HG03378 (cell line): ENCODE measurements at regions not wholly inside any gene's neighbourhood (a gene's known extent, or its start where the extent isn't known, plus 50 kb on each side); places are given as distances from the start of the nearest gene placed in this dataset.
"Not testable (repeated sequence)": the region's sequence is repeated elsewhere in the genome, so short reads cannot be mapped to it uniquely, and the experiment has no call there.

Source experiments
- ATAC-seq: cut with Tn5 transposase; IDR thresholded peaks from one replicate; pipeline ENCODE4 v1.9.1; 2021; ENCODE audit warnings: mild to moderate bottlenecking, moderate library complexity; ENCODE audit not compliant: unreplicated experiment

DNA sequence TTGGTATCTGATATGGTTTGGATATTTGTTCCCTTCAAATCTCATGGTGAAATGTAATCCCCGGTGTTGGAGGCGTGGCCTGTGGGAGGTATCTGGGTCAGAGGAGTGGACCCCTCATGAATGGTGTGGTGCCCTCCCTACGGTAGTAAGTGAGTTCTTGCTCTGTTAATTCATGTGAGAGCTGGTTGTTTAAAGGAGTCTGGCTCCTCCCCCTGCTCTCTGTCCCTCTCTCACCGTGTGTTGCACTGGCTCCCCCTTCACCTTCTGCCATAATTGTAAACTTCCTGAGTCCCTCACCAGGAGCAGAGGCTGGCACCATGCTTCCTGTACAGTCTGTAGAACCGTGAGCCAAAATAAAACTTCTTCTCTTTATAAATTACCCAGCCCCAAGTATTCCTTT, 246.9 kb upstream of the AGTR1 start:
- ATAC-seq = no peak

GRCh38 chr3:148451969-148452368, 245.7 kb upstream of the AGTR1 start:
- no peak for ATAC-seq

GRCh38 chr3:148453781-148454191, 243.9 kb upstream of the AGTR1 start:
- no peak for ATAC-seq

GRCh38 chr3:148455098-148455497, 242.6 kb upstream of the AGTR1 start:
- no peak for ATAC-seq

DNA sequence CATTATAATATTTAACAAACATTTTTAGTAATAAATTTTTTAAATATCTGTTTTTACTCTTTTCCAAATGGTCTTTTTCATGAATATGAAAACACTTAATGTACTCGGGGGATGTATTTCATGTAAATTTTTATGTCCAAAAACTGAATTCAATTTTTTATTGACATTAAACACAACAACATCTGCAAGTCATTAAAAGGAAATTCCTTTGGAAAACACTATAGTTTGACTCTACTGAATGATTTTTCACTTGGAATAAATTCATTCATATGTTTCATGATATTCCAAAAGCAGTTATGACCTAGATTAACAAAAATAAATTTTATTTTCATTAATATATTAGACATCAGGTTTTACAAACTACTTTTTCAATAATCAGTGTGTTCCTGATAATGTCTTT, 239.8 kb upstream of the AGTR1 start:
- ATAC-seq = no peak

GRCh38 chr3:148459931-148460513, 237.7 kb upstream of the AGTR1 start:
- ATAC-seq = no peak

DNA sequence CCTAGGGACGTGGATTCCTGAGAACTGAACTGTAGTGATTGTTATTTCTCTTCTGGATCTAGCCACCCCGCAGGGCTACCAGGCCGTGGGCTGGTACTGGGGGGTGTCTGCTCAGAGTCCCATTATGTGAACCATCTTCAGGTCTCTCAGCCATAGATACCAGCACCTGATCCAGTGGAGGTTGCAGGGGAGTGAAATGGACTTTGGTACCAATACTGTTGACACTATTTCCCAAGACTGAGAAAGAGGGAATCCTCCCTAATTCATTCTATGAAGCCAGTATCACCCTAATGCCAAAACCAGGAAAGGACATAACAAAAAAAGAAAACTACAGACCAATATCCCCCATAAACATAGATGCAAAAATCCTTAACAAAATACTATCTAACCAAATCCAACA, 237.0 kb upstream of the AGTR1 start:
- ATAC-seq = no peak

GRCh38 chr3:148464246-148464645, 233.5 kb upstream of the AGTR1 start:
- ATAC-seq = no peak

GRCh38 chr3:148466143-148466542, 231.6 kb upstream of the AGTR1 start:
- ATAC-seq = no peak

DNA sequence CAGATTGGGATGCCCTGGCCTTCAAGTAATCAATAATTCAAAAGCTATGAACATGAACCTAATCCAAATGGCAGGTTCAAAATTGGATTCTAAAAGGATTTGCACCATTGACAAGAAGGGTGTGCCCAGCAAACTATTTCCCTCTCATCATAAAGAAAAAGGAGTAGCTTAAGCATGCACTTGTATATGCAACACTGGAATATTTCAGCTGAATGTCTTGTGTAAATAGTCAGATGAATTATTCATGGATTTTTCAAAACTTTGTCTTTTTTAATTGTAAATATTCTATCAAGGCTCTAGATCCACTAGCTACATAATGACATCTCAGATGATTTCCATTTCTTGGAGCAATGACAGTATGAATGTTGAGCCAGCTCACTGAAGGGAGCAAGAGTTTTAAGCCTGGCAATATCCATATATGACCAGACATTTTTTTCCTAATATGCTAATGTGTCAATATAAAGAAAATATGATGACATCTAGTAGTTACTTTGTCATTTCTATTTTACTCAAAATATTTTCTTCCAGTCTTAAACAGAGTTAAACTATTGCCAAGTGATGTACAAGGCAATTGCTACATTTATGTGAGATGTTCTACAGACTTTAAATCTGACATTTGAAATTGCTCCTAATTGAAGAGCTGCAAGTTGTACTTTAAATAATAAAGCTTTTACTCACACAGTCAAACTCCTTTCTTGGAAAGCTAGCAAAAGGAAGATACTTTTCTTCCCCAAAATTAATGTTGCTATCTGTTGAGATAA, 230.5 kb upstream of the AGTR1 start:
- ATAC-seq = no peak

GRCh38 chr3:148477375-148477774, 220.3 kb upstream of the AGTR1 start:
- ATAC-seq = no peak

DNA sequence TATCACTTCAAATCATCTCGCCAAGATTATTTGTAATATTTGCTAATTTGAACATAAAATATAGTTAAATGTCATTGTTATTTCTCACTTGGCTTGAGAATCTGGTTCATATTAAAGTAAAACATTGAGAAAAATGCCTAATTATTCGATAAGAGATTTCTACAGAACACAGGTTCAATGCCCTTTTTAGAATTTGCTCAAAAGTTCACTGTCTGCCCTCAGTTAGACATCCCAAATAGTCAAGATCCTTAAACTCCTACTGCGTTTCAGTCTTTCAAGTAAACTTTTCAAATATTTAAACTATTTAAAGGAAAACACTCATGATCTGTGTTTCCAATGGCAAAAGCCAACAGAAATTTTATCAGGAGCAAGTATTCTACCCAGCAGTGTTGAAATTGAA, 204.1 kb upstream of the AGTR1 start:
- ATAC-seq = no peak

GRCh38 chr3:148494451-148494850, 203.3 kb upstream of the AGTR1 start:
- no peak for ATAC-seq

DNA sequence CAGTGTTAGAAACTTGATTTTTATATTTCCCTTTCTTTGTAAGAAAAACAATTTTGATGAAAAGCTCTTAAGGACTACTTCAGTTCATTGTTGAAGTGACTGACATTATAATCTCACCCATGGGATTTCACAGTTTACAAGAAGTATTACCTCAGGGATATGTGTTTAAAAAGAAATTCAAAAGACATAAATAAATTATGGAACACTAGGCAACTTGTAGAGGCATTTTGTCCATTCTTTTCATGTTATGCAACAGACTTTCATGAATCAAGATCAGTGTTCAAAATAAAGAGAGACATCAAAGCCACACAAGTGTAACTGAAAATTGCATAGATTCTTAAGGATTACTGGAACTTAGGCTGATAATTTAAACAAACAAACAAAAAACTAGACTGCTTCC, 196.8 kb upstream of the AGTR1 start:
- no peak for ATAC-seq

GRCh38 chr3:148510116-148510515, 187.6 kb upstream of the AGTR1 start:
- no peak for ATAC-seq

DNA sequence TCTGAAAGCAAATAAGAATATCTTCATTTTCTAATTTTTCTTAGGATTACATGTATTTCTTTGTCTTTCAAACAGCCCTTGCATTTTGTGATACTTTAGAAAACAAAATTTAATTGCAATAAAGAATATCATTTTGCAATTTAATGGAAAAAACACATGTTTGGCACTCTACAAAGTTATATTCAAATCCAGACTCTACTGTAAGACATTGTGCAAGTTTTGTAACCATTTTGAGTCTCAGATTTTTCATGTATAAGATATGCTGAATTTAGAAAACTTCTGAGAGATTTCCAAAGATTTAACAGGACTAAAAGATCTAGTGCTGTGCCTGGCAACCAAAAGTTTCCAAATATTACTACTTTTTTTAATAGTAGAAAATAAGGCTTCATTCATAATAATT, 187.1 kb upstream of the AGTR1 start:
- ATAC-seq = no peak

DNA sequence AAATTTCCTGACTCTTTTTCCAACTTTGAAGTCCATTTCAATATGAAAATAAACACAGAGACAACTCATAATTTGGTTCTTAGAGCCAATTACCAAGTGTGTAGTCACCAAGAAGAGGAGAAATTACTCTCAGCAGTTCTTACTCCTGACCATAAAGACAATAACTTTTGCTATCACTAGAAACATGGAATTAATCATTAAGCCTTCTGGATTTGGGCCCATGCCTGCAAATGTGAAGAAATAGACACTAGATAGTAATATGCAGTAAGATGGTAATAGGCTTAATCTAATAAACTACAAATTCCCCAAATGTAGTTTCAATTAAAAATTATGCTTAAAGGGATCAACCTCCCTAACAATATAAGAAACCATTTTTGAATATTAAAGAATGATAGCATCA, 185.1 kb upstream of the AGTR1 start:
- no peak for ATAC-seq

DNA sequence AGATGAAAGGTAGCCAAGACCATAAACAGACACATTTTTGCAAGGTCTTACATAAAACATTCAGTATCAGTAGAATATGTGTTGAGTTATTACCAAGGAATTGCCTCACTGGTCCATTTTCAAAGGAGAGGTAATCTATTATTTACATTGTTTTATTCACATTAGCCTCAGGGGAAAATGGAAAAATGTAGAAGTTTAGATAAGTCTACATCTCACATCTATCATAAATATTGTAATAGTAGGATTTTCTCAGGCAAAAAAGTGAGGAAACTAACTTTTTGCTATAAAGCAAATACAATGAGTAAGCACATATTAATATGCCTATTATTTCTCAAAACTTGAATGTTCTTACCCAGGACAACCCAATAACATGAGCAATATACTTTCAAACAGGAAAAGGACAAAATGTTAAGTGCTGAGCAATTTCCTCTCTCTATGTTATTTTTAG, 184.6 kb upstream of the AGTR1 start:
- ATAC-seq = no peak

DNA sequence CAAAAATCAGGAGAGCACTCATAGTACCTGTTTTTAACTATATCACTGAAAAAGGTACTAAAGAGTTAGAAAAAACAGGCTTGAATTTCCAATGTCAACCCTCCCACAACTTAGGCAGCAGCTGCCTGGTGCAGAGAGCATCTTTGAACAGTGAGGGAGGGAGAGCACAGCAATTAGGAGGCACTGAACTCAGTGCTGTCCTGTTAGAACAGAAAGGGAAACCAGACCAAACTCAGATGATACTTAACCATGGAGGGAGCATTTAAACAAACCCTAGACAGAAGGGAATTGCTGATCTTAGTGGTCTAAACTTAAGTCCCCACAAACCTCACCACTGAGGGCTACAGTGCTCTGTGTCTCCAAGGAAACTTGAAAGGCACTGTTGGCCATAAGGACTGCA, 179.2 kb upstream of the AGTR1 start:
- ATAC-seq = no peak

DNA sequence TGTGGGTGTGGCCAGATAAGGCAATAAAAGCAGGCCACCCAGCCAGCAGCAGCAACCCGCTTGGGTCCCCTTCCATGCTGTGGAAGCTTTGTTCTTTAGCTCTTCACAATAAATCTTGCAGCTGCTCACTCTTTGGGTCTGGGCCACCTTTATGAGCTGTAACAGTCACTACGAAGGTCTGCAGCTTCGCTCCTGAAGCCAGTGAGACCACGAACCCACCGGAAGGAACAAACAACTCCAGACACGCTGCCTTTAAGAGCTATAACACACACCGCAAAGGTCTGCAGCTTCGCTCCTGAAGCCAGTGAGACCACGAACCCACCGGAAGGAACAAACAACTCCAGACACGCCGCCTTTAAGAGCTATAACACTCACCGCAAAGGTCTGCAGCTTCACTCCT, 172.1 kb upstream of the AGTR1 start:
- ATAC-seq = not testable (repeated sequence)

DNA sequence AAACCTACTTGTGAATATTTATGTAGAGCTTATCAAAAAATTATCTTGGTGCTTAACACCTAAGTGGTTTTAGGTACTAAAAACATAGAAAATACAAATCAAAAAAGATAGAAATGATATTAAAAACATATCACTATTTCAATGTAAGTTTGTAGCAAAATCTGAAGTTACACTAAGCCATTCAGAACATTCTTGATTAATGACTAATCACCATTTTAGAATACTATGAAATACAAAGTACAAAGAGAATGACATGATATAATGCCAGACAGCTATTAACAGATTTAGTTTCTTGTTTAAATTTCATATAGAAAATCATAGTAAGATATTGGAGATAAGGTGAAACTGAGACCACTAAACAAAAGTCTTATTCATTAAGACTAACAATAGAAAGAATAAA, 169.7 kb upstream of the AGTR1 start:
- ATAC-seq = no peak

DNA sequence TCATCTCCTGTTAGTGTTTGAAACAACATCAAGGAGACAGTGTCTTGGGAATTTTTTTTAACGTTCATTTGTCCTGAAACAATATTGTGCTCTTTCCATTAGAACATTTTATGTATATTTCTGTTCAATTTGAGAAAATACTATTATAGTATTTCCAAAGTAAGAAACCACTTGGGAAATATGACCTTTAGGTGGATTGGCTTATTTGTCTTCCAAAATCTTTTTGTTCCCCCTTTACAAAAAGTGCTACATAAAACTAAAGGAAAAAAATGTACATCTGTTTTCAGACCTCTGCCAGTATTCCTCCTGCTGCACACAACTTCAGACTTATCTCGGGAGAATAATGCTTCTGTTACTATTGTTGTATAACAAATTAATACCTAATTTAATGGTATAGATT, 165.9 kb upstream of the AGTR1 start:
- no peak for ATAC-seq

GRCh38 chr3:148532326-148532725, 165.4 kb upstream of the AGTR1 start:
- ATAC-seq = no peak
